CD14-positive monocyte (primary cell): ENCODE measurements at regions not wholly inside any gene's neighbourhood (a gene's known extent, or its start where the extent isn't known, plus 50 kb on each side); places are given as distances from the start of the nearest gene placed in this dataset.

ENCODE experiments used
- DNase-seq, 3 donors: peaks; one replicate each; pipeline ENCODE4 v3.0.0-alpha.2; 2011 to 2022
- H2AFZ ChIP-seq: 2 replicates; pipeline ENCODE4 v1.6.0; 2012; ENCODE audit warnings: mild to moderate bottlenecking, low read depth, low read length, inconsistent platforms; ENCODE audit not compliant: insufficient read depth, poor library complexity, severe bottlenecking
- H3K27ac ChIP-seq, 2 donors: 1 replicate in 1 of 2; 2 replicates in 1 of 2; pipeline ENCODE4 v1.5.1; 2012 to 2013; ENCODE audit warnings: low read length in 2 of 2, control low read depth in 1 of 2, inconsistent platforms in 1 of 2, low read depth in 1 of 2, mild to moderate bottlenecking in 1 of 2
- H3K27me3 ChIP-seq, 2 donors: one replicate each; pipeline versions ENCODE4 v1.6.0 to v1.6.1; 2011 to 2013; ENCODE audit warnings: low read length in 2 of 2; ENCODE audit not compliant: control insufficient read depth in 2 of 2, insufficient read depth in 2 of 2
- H3K36me3 ChIP-seq, 2 donors: replicated peaks in 1 of 2; 1 replicate in 1 of 2; 2 replicates in 1 of 2; pipeline versions ENCODE4 v1.5.1 to v1.6.1; 2012 to 2013; ENCODE audit warnings: low read length in 2 of 2, control low read depth in 1 of 2, inconsistent platforms in 1 of 2, mild to moderate bottlenecking in 1 of 2; ENCODE audit not compliant: insufficient read depth in 2 of 2, control insufficient read depth in 1 of 2
- H3K4me1 ChIP-seq, 2 donors: 1 replicate in 1 of 2; 2 replicates in 1 of 2; pipeline versions ENCODE4 v1.5.1 to v1.6.1; 2012 to 2013; ENCODE audit warnings: low read length in 2 of 2, control low read depth in 1 of 2, inconsistent platforms in 1 of 2, mild to moderate bottlenecking in 1 of 2, moderate library complexity in 1 of 2; ENCODE audit not compliant: insufficient read depth in 2 of 2, control insufficient read depth in 1 of 2
- H3K4me2 ChIP-seq: replicated peaks from 2 replicates; pipeline ENCODE3; 2012; ENCODE audit warnings: low read length, moderate library complexity, mild to moderate bottlenecking; ENCODE audit not compliant: poor library complexity, severe bottlenecking; ENCODE audit errors: extremely low read depth
- H3K4me3 ChIP-seq, 3 experiments: fragments of 200-600 bp in 1 of 3; sonication (generic) in 1 of 3; replicated peaks in 1 of 3; 1 replicate in 2 of 3; 2 replicates in 1 of 3; pipeline ENCODE4 v1.5.1; 2011 to 2013; ENCODE audit warnings: low read length in 3 of 3, mild to moderate bottlenecking in 3 of 3, control low read depth in 2 of 3, low read depth in 2 of 3, inconsistent platforms in 1 of 3, moderate library complexity in 1 of 3
- H3K79me2 ChIP-seq: 2 replicates; pipeline ENCODE4 v1.6.0; 2012; ENCODE audit warnings: mild to moderate bottlenecking, control low read depth, inconsistent platforms, low read length, moderate library complexity; ENCODE audit not compliant: insufficient read depth
- H3K9ac ChIP-seq: 2 replicates; pipeline ENCODE4 v1.6.0; 2017; ENCODE audit warnings: low read length, mild to moderate bottlenecking; ENCODE audit not compliant: insufficient read depth, poor library complexity, severe bottlenecking
- H3K9me3 ChIP-seq, 2 donors: replicated peaks in 1 of 2; 1 replicate in 1 of 2; 2 replicates in 1 of 2; pipeline versions ENCODE4 v1.5.1 to v1.6.1; 2012 to 2013; ENCODE audit warnings: low read length in 2 of 2, control low read depth in 1 of 2; ENCODE audit not compliant: control insufficient read depth in 1 of 2, insufficient read depth in 1 of 2
- H4K20me1 ChIP-seq: 2 replicates; pipeline ENCODE4 v1.6.0; 2012; ENCODE audit warnings: mild to moderate bottlenecking, low read length, control low read depth, moderate library complexity; ENCODE audit not compliant: insufficient read depth
- H3K27ac Mint-ChIP-seq, 7 donors: one replicate each; pipeline ENCODE4 v1.8.0; 2020; ENCODE audit warnings: mild to moderate bottlenecking in 7 of 7, mixed read lengths in 7 of 7, moderate library complexity in 6 of 7, inconsistent platforms in 2 of 7
- H3K27me3 Mint-ChIP-seq, 3 donors: one replicate each; pipeline ENCODE4 v1.8.0; 2021 to 2022; ENCODE audit warnings: low read depth in 3 of 3, mild to moderate bottlenecking in 3 of 3, mixed read lengths in 3 of 3, moderate library complexity in 3 of 3, inconsistent platforms in 1 of 3
- H3K36me3 Mint-ChIP-seq, 2 donors: one replicate each; pipeline ENCODE4 v1.8.0; 2020; ENCODE audit warnings: mixed read lengths in 2 of 2, inconsistent platforms in 1 of 2, mild to moderate bottlenecking in 1 of 2
- H3K4me1 Mint-ChIP-seq: one replicate; pipeline ENCODE4 v1.8.0; 2020; ENCODE audit warnings: mild to moderate bottlenecking, mixed read lengths
- H3K4me3 Mint-ChIP-seq, 2 donors: one replicate each; pipeline ENCODE4 v1.8.0; 2020; ENCODE audit warnings: mild to moderate bottlenecking in 2 of 2, mixed read lengths in 2 of 2, moderate library complexity in 1 of 2
- H3K9me3 Mint-ChIP-seq, 7 donors: one replicate each; pipeline ENCODE4 v1.8.0; 2020 to 2022; ENCODE audit warnings: mixed read lengths in 7 of 7, mild to moderate bottlenecking in 6 of 7, moderate library complexity in 6 of 7, inconsistent platforms in 2 of 7
- CTCF ChIP-seq: fragments of 200-600 bp; IDR thresholded peaks from one replicate; pipeline ENCODE4 v1.8.0; 2022; ENCODE audit warnings: antibody characterized with exemption, mild to moderate bottlenecking
- WGBS: methylation state at CpG from one replicate; pipeline ENCODE4 v1.1.5; 2013; ENCODE audit warnings: missing lambda C conversion rate; ENCODE audit not compliant: insufficient coverage; 5-methylcytosine and 5-hydroxymethylcytosine counted together
- intact Hi-C, 2 donors: fragments of 100-400 bp; cut with micrococcal nuclease; formaldehyde crosslinking; loops; one replicate each; pipeline versions ENCODE4 v1.15.0 to v1.15.1; 2023

GRCh38 chr6:1487239-1487638 is 97.9 kb downstream of the FOXF2 start:
- Mint-ChIP-seq H3K27ac (no peak overlapping the region), H3K27me3 (peaks cover 4 to 10% (median 8%) of the 10 kb centered on the region in 3 donors), H3K4me1 (peaks cover under 1% of the 10 kb centered on the region), H3K36me3 (no peaks in the 10 kb centered on the region), H3K4me3 (no peak overlapping the region), H3K9me3 (peaks cover 0 to 8% (median 0%) of the 10 kb centered on the region in 7 donors)
- Histone ChIP-seq H3K27me3 (no peaks in the 10 kb centered on the region), H3K9me3 (no peaks in the 10 kb centered on the region), H3K27ac (no peak overlapping the region), H3K79me2 (no peaks in the 10 kb centered on the region), H3K9ac (no peak overlapping the region), H3K4me2 (no peak overlapping the region), H4K20me1 (no peaks in the 10 kb centered on the region), H3K4me1 (no peaks in the 10 kb centered on the region), H2AFZ (no peak overlapping the region), H3K36me3 (no peaks in the 10 kb centered on the region), H3K4me3 (no peak overlapping the region)
- 83% methylated on average over 4 of the region's 4 CpGs for WGBS
- DNase-seq: no peak
- intact Hi-C loops: no loop called here
- TF ChIP-seq CTCF: no peak

- Mint-ChIP-seq H3K27ac (no peak overlapping the region), H3K4me3 (no peak overlapping the region), H3K36me3 (no peaks in the 10 kb centered on the region), H3K9me3 (peaks cover 0 to 12% (median 2%) of the 10 kb centered on the region in 7 donors), H3K4me1 (no peaks in the 10 kb centered on the region), H3K27me3 (peaks cover 0 to 12% (median 4%) of the 10 kb centered on the region in 3 donors)
- Histone ChIP-seq H2AFZ (no peak overlapping the region), H4K20me1 (no peaks in the 10 kb centered on the region), H3K79me2 (no peaks in the 10 kb centered on the region), H3K27ac (no peak overlapping the region), H3K4me1 (no peaks in the 10 kb centered on the region), H3K27me3 (no peaks in the 10 kb centered on the region), H3K4me2 (no peak overlapping the region), H3K9me3 (no peaks in the 10 kb centered on the region), H3K9ac (no peak overlapping the region), H3K4me3 (no peak overlapping the region), H3K36me3 (no peaks in the 10 kb centered on the region)
- TF ChIP-seq CTCF: no peak
- DNase-seq: no peak
- intact Hi-C loops: no loop called here
- 96% methylated on average over 8 of the region's 11 CpGs for WGBS
Measured at GRCh38 chr6:1491025-1491424, 101.6 kb downstream of the FOXF2 start.
